HepG2 (cell line): ENCODE measurements at regions not wholly inside any gene's neighbourhood (a gene's known extent, or its start where the extent isn't known, plus 50 kb on each side); places are given as distances from the start of the nearest gene placed in this dataset.

ENCODE experiments used
- ATAC-seq: fragments of 200-7000 bp; cut with Tn5 transposase; 3 replicates; pipeline ENCODE4 v1.9.1; 2020; ENCODE audit warnings: mild to moderate bottlenecking, moderate library complexity
- BruUV-seq: library from RNA; stranded (reverse); fragments of 400-500 nt; replicated peaks from 2 replicates; lab custom pipeline; 2021; lab: Mats Ljungman, UMichigan
- CTCF ChIA-PET: fragments of 300-600 bp; formaldehyde crosslinking; extraction: SDS; loops from one replicate; lab custom pipeline; 2021; ENCODE audit warnings: low total read pairs, inconsistent platforms, low intra/inter-chr PET ratio; lab: Yijun Ruan, JAX
- POLR2A ChIA-PET: fragments of 350-600 bp; sonication (Branson Sonifier 250); formaldehyde crosslinking; loops from one replicate; lab custom pipeline; 2020; ENCODE audit warnings: antibody characterized with exemption, inconsistent platforms; lab: Yijun Ruan, JAX
- DNase-seq: peaks from one replicate; pipeline ENCODE4 v3.0.0-alpha.2; 2015; ENCODE audit warnings: low spot score
- FAIRE-seq: peaks from 3 replicates; lab custom pipeline; 2011; peaks lifted over from hg19 to GRCh38; lab: Jason Lieb, UNC
- H2AFZ ChIP-seq: one replicate; pipeline ENCODE4 v1.6.1; 2011; ENCODE audit warnings: low read length, inconsistent platforms
- H3K27ac ChIP-seq: fragments of 300-600 bp; 3 replicates; pipeline ENCODE4 v1.8.0; 2011; ENCODE audit warnings: mixed run types, mild to moderate bottlenecking, mixed read lengths, low read length, inconsistent platforms; ENCODE audit not compliant: insufficient read depth; ENCODE audit errors: extremely low read length
- H3K27me3 ChIP-seq, 2 experiments: fragments of 200-600 bp in 1 of 2; 2 replicates in 1 of 2; 3 replicates in 1 of 2; pipeline versions ENCODE4 v1.6.0 to v1.8.0; 2011; ENCODE audit warnings: low read length in 2 of 2, mild to moderate bottlenecking in 2 of 2, moderate library complexity in 2 of 2, inconsistent platforms in 1 of 2; ENCODE audit not compliant: insufficient read depth in 2 of 2, control insufficient read depth in 1 of 2
- H3K36me3 ChIP-seq, 2 experiments: fragments of 200-600 bp in 1 of 2; replicated peaks in 1 of 2; 2 replicates in 1 of 2; 3 replicates in 1 of 2; pipeline versions ENCODE4 v1.5.1 to v1.8.0; 2011; ENCODE audit warnings: low read length in 2 of 2, inconsistent platforms in 1 of 2; ENCODE audit not compliant: insufficient read depth in 2 of 2, control insufficient read depth in 1 of 2
- H3K4me1 ChIP-seq: 2 replicates; pipeline ENCODE4 v1.5.1; 2012; ENCODE audit warnings: low read length, inconsistent platforms; ENCODE audit not compliant: insufficient read depth
- H3K4me2 ChIP-seq: 2 replicates; pipeline ENCODE4 v1.6.0; 2011; ENCODE audit warnings: low read depth, low read length, inconsistent platforms
- H3K4me3 ChIP-seq, 3 experiments: fragments of 200-600 bp in 1 of 3; sonication (generic), shearing (Covaris generic) in 1 of 3; replicated peaks in 1 of 3; 2 replicates each; pipeline ENCODE4 v1.5.1; 2011 to 2016; ENCODE audit warnings: low read length in 3 of 3, inconsistent platforms in 2 of 3, low read depth in 2 of 3, mild to moderate bottlenecking in 2 of 3, control low read depth in 1 of 3, mixed read lengths in 1 of 3; ENCODE audit not compliant: insufficient read depth in 1 of 3
- H3K79me2 ChIP-seq: one replicate; pipeline ENCODE4 v1.6.1; 2011; ENCODE audit warnings: low read length, inconsistent platforms; ENCODE audit not compliant: insufficient read depth
- H3K9ac ChIP-seq: 2 replicates; pipeline ENCODE4 v1.6.0; 2011; ENCODE audit warnings: mild to moderate bottlenecking, low read depth, low read length, inconsistent platforms; ENCODE audit not compliant: insufficient read depth
- H3K9me3 ChIP-seq: 2 replicates; pipeline ENCODE4 v1.5.1; 2012; ENCODE audit warnings: mild to moderate bottlenecking, low read length
- H4K20me1 ChIP-seq: 2 replicates; pipeline ENCODE4 v1.6.0; 2011; ENCODE audit warnings: inconsistent platforms, mild to moderate bottlenecking, low read length, moderate library complexity; ENCODE audit not compliant: insufficient read depth
- AFF4 ChIP-seq: sonication (generic); formaldehyde crosslinking; IDR thresholded peaks from 2 replicates; pipeline ENCODE4 v1.4.0; 2020; ENCODE audit warnings: missing genetic modification reagents
- ATM ChIP-seq: fragments of 450-650 bp; IDR thresholded peaks from 2 replicates; pipeline ENCODE4 v1.7.1; 2017; ENCODE audit warnings: mild to moderate bottlenecking, borderline replicate concordance
- CBFB ChIP-seq: sonication (generic); formaldehyde crosslinking; IDR thresholded peaks from 2 replicates; pipeline ENCODE4 v1.4.0; 2020; ENCODE audit warnings: missing genetic modification reagents
- CEBPB ChIP-seq: IDR thresholded peaks from 2 replicates; pipeline ENCODE4 v1.6.1; 2011; ENCODE audit warnings: low read depth, low read length, improper control_type of control experiment, borderline replicate concordance
- CEBPZ ChIP-seq: IDR thresholded peaks from 2 replicates; pipeline ENCODE4 v1.6.1; 2012; ENCODE audit warnings: low read length, improper control_type of control experiment
- FOSL1 ChIP-seq: sonication (generic); formaldehyde crosslinking; IDR thresholded peaks from 2 replicates; pipeline ENCODE4 v1.9.0; 2021; ENCODE audit warnings: missing genetic modification reagents, borderline replicate concordance
- FOXA1 ChIP-seq, 2 experiments: fragments of 450-650 bp in 1 of 2; sonication (generic) in 1 of 2; formaldehyde crosslinking in 1 of 2; IDR thresholded peaks; 2 replicates each; pipeline versions ENCODE4 v1.4.0 to v1.6.1; 2016 to 2020; ENCODE audit warnings: missing genetic modification reagents in 1 of 2
- SIX1 ChIP-seq: sonication (generic); formaldehyde crosslinking; IDR thresholded peaks from 2 replicates; pipeline ENCODE4 v1.4.0; 2020; ENCODE audit warnings: missing genetic modification reagents, borderline replicate concordance
- SRSF1 ChIP-seq: fragments of 200-400 bp; formaldehyde crosslinking; optimal IDR thresholded peaks from 2 replicates; pipeline ENCODE3; 2017; ENCODE audit warnings: mild to moderate bottlenecking, low read depth, low read length, moderate library complexity
- SUZ12 ChIP-seq: fragments of 150-350 bp; IDR thresholded peaks from 2 replicates; pipeline ENCODE4 v1.6.1; 2014; ENCODE audit warnings: low read depth, low read length
- ZBTB42 ChIP-seq: sonication (generic); formaldehyde crosslinking; IDR thresholded peaks from 2 replicates; pipeline ENCODE4 v1.5.0; 2020; ENCODE audit warnings: mild to moderate bottlenecking, missing genetic modification reagents
- ZNF326 ChIP-seq: sonication (generic); formaldehyde crosslinking; IDR thresholded peaks from 2 replicates; pipeline ENCODE4 v1.4.0; 2020; ENCODE audit warnings: missing genetic modification reagents, borderline replicate concordance
- ZNF512 ChIP-seq: sonication (generic); formaldehyde crosslinking; IDR thresholded peaks from 2 replicates; pipeline ENCODE4 v1.4.0; 2020; ENCODE audit warnings: mild to moderate bottlenecking, missing genetic modification reagents
- ZNF552 ChIP-seq: sonication (generic); formaldehyde crosslinking; IDR thresholded peaks from 2 replicates; pipeline ENCODE4 v1.9.0; 2022; ENCODE audit warnings: missing genetic modification reagents, mild to moderate bottlenecking, borderline replicate concordance
- ZNF616 ChIP-seq: sonication (generic); formaldehyde crosslinking; IDR thresholded peaks from 2 replicates; pipeline ENCODE4 v1.5.0; 2020; ENCODE audit warnings: low read depth, mild to moderate bottlenecking, missing genetic modification reagents
- ZNF776 ChIP-seq: sonication (generic); formaldehyde crosslinking; IDR thresholded peaks from 2 replicates; pipeline ENCODE4 v1.4.0; 2020; ENCODE audit warnings: mild to moderate bottlenecking, missing genetic modification reagents
- ZNF790 ChIP-seq: sonication (generic); formaldehyde crosslinking; IDR thresholded peaks from 2 replicates; pipeline ENCODE4 v1.8.0; 2022; ENCODE audit warnings: missing genetic modification reagents, mild to moderate bottlenecking, borderline replicate concordance
- WGBS: methylation state at CpG from one replicate; pipeline ENCODE4 v1.1.6; 2017; ENCODE audit warnings: low lambda C conversion rate; 5-methylcytosine and 5-hydroxymethylcytosine counted together
- in situ Hi-C: cut with HindIII; loops from 2 replicates; pipeline ENCODE4 v1.10.0; 2017; ENCODE audit warnings: low pct_unique_long_range_greater_than_20kb; ENCODE audit not compliant: extremely low pct_ligation_motif_present
- intact Hi-C: fragments of 100-400 bp; cut with micrococcal nuclease; formaldehyde crosslinking; loops from one replicate; pipeline ENCODE4 v1.10.0; 2022; ENCODE audit not compliant: unreplicated experiment

GRCh38 chr7:22550514-22551030 is 50.6 kb upstream of the STEAP1B start:
- Histone ChIP-seq H3K27me3 (peaks cover 4 to 50% of the 10 kb centered on the region in 2 experiments; a peak in 3 of 5 replicates), H3K9me3 (no peaks in the 10 kb centered on the region), H4K20me1 (no peaks in the 10 kb centered on the region), H2AFZ (no peak overlapping the region), H3K79me2 (no peaks in the 10 kb centered on the region), H3K27ac (no peak overlapping the region), H3K4me1 (no peaks in the 10 kb centered on the region), H3K36me3 (no peaks in the 10 kb centered on the region), H3K9ac (no peak overlapping the region), H3K4me2 (no peak overlapping the region), H3K4me3 (no peak overlapping the region)
- no peak for TF ChIP-seq ATM
- no peak for TF ChIP-seq CEBPB
- no peak for TF ChIP-seq CEBPZ
- no peak for TF ChIP-seq ZNF326
- TF ChIP-seq SUZ12: no peak
- TF ChIP-seq FOXA1 (IDR thresholded peaks at IDR 0.05): no peak
- no peak for TF ChIP-seq FOXA1 (CRISPR knock-in tag; IDR thresholded peaks at IDR 0.05)
- no peak for TF ChIP-seq AFF4 (CRISPR knock-in tag)
- TF ChIP-seq FOSL1 (CRISPR knock-in tag): no peak
- no peak for TF ChIP-seq ZNF776
- TF ChIP-seq SRSF1: no peak
- TF ChIP-seq ZBTB42: no peak
- no peak for TF ChIP-seq CBFB (CRISPR knock-in tag)
- TF ChIP-seq ZNF616: no peak
- no peak for TF ChIP-seq SIX1 (CRISPR knock-in tag)
- TF ChIP-seq ZNF552 (CRISPR knock-in tag): no peak
- TF ChIP-seq ZNF790 (CRISPR knock-in tag): no peak
- TF ChIP-seq ZNF512 (CRISPR knock-in tag): no peak
- WGBS: 21% methylated on average over 6 of the region's 6 CpGs
- in situ Hi-C loops (no loop called here), intact Hi-C loops (no loop called here)
- BruUV-seq: no TSS peak
- ChIA-PET CTCF (no interaction called here), POLR2A (no interaction called here)
- no peak for FAIRE-seq
- no peak for DNase-seq
- no peak for ATAC-seq
